GM12891 (cell line): ENCODE measurements at regions not wholly inside any gene's neighbourhood (a gene's known extent, or its start where the extent isn't known, plus 50 kb on each side); places are given as distances from the start of the nearest gene placed in this dataset.

Source experiments
- DNase-seq: peaks from one replicate; pipeline ENCODE4 v3.0.0; 2011; ENCODE audit warnings: low spot score; ENCODE audit not compliant: insufficient read length
- FAIRE-seq: peaks from 2 replicates; lab custom pipeline; 2011; peaks lifted over from hg19 to GRCh38; lab: Jason Lieb, UNC
- PAX5 ChIP-seq: IDR thresholded peaks from 2 replicates; pipeline ENCODE4 v1.6.1; 2011; ENCODE audit warnings: low read length, moderate library complexity, mild to moderate bottlenecking; ENCODE audit not compliant: insufficient read depth, severe bottlenecking
- POLR2A ChIP-seq: IDR thresholded peaks from 2 replicates; pipeline ENCODE4 v1.6.1; 2011; ENCODE audit warnings: low read depth, low read length, control low read depth
- POLR2AphosphoS5 ChIP-seq: IDR thresholded peaks from 2 replicates; pipeline ENCODE4 v1.6.1; 2011; ENCODE audit warnings: low read depth, low read length, control low read depth
- POU2F2 ChIP-seq: IDR thresholded peaks from 2 replicates; pipeline ENCODE4 v1.6.1; 2011; ENCODE audit warnings: low read depth, mild to moderate bottlenecking, control low read depth, low read length, moderate library complexity
- SPI1 ChIP-seq: IDR thresholded peaks from 2 replicates; pipeline ENCODE4 v1.6.1; 2011; ENCODE audit warnings: low read depth, low read length, control low read depth
- TAF1 ChIP-seq: IDR thresholded peaks from 2 replicates; pipeline ENCODE4 v1.6.1; 2011; ENCODE audit warnings: low read depth, low read length, control low read depth

DNA sequence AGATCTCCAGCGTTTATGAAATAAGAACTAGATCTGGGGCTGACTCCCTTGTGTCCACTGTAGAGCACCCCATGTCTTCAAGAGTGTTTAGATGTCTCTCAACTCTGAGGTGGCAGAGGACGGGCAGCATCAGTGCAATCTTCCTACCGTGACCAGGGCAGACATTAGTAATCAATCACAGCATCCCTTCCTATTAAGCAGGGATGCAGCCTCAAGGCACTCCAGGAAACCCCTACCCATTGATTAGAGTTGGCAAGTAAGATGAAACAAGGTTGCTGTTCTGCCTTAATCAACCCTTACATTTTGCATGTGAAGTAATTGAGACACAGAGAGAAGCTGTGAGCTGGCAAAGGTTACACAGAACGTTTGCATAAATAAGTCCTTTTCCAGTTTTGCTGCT is 283.7 kb upstream of the ZMIZ1 start:
- TF ChIP-seq TAF1 (no peak), POLR2AphosphoS5 (no peak), SPI1 (no peak)
- no peak for FAIRE-seq
- DNase-seq, result no peak

DNA sequence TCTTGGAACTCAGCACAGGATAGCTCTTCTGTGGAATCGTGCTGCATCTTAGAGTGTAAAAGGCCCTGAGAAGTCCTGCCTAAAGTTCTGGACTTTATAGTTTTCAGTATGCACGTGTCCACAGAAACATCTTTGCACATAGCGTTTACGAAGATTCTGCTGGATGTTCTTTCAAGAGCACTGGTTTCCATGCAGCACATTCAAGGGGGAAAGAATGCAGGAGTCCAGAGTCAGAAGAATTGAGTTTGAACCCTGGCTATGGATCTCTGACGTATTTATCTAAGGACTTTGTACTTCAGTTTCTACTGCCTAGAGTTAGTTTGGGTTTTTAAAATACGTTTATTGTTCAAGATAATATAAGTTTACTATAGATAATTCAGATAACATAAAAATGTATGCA is 282.8 kb upstream of the ZMIZ1 start:
- TF ChIP-seq TAF1 (no peak), POLR2AphosphoS5 (no peak), SPI1 (no peak), POU2F2 (no peak), POLR2A (no peak), PAX5 (no peak)
- DNase-seq (no peak), FAIRE-seq (no peak)

DNA sequence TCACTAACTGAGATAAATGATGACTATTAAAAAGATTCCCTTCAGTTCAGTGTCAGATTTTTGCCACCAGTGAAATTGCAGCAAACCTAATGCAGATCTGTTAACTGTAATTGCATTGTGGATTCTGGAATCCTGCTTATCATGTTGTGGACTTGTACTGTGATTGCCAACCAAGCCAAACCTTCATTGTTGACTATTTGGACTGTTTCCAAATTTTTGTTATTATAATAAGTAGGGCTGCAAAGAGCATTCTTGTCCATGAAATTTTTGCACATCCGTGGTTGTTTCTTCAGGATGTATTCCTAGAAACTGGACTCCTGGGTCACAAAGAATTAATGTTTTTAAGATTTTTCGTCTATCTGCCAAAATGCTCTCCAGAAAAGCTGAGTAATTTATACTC is 281.6 kb upstream of the ZMIZ1 start:
- DNase-seq (no peak), FAIRE-seq (no peak)
- TF ChIP-seq POU2F2, result no peak
- TF ChIP-seq PAX5, result no peak
- TF ChIP-seq POLR2A, result no peak
- no peak for TF ChIP-seq SPI1
- no peak for TF ChIP-seq POLR2AphosphoS5
- TF ChIP-seq TAF1, result no peak

DNA sequence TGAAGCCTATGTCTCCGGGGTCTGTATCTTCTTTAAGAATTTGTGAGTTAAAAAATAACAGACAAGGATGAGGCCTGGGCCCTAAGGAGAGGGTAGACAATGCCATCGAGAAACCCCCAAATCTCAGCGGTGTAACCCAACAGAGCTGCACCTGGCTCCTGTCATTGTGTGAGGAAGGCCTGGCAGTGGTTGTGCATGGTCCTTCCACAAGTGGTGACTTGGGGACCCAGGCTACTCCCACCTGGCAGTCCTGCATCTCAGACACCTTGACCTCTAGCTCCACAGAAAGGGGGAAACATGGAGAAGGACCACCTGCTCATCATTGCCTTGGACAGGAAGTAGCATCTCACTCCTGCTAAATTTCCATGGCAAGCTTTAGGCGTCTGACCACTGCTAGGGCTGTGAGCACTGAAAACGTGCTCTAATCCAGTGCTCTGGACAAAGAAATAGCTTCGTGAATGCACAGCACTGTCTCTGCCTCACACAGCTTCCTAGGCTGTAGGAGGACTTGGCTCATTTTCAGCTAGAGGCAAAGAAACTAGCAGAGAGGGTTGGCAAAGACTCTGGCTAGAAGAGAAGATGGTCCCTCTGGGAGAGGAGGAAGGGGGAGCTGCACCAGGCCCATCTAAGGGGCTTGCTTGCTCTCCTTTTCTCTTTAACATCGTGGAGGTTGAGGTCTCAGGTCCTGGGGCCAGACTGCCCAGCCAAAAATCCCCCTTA is 273.9 kb upstream of the ZMIZ1 start:
- FAIRE-seq (no peak), DNase-seq (no peak)
- no peak for TF ChIP-seq PAX5
- TF ChIP-seq POLR2AphosphoS5, result no peak
- no peak for TF ChIP-seq POLR2A
- no peak for TF ChIP-seq POU2F2
- TF ChIP-seq TAF1, result no peak
- TF ChIP-seq SPI1, result no peak

DNA sequence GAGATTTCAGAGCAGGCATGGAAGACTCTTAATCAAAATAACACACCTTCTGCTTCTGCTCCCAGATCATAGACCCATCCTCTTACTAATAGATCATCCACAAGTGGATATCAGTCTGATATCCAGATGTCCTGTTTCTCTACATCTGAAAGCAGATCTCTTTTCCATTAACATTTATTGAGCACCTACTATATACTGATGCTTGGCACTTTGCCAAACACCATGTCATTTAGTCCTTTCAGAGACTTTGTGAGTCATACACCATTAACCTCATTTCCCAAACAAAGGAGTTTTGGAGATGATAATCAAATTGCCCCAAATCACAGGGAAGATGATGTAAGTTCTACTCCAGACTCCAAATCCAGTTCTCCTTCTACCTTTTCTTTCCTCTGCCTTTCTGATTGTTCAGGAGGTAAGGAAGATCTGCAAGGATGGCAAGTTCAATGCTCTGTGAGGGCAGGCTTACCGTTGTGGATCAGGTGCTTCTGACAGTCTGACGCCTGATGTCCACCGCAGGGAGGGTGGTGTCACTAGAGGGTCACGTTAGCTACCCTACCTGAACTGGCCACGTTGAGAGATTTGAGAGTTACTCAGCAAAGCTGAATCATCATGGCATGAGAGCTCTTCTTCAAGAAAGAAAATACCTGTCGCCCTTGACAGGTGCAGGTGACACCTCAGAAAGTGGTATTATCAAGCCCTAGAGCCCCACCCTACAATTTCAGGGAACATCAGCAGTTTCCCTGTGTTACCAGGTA is 269.6 kb upstream of the ZMIZ1 start:
- DNase-seq, result no peak
- no peak for FAIRE-seq
- TF ChIP-seq PAX5 (no peak), POLR2AphosphoS5 (no peak), SPI1 (no peak), POU2F2 (no peak), POLR2A (no peak), TAF1 (no peak)

DNA sequence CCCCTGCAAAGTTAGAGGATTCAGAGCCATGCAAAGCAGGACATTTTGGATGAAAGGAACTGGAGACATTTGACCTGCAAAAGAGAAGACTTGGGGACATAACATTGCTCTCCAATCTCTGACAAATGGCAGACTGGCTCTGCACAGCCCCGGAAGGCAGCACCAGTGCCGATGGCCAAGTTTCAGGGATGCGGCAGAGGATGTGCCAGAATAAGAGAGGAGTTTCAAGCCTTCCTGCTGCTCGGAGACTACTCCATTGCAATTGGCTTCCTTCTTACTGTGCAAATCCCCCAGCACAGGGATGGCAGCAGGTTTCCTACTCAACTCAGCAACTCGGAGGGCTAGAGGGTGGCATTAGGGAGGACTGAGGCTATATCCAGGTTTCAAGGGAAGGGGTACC is 268.8 kb upstream of the ZMIZ1 start:
- FAIRE-seq, result no peak
- DNase-seq, result no peak
- TF ChIP-seq SPI1 (no peak), POLR2AphosphoS5 (no peak)

DNA sequence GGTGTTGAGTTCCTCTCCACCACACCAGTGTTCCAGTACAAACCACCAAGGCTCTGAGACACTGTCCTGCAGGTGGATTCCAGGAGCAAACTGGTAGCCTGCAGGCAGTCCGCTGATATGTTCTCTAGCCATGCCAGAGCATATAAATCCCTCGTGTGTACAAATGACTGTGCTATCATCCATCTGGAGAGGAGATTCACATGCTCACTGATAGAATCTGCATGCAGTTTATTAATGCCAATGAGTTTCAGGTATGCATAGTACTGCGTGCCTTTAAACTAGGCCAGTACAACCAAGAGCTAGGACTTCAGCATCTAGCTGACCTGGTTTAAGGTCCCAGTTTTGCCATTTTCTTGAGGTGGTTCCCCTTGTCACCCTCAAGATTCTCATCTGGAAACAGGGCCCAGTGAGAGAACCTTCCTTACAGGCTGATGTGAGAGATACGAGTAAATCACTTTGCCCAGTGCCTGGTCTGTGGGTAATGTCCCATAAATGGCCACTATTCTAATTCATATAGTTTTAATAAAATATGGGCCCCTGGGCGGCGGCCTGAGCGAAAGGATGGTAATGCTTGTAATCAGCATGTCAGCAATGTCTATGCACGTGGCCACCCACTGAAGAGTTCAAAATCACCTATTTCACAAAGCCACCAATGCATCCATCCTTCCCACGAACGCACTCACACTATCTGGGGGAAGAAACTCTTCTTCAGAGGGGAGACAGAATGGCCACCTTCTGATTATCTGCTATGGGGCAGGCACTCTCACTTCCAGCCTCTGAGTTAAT is 268.0 kb upstream of the ZMIZ1 start:
- no peak for FAIRE-seq
- TF ChIP-seq SPI1 (no peak), PAX5 (no peak), TAF1 (no peak), POLR2A (no peak), POU2F2 (no peak), POLR2AphosphoS5 (no peak)
- DNase-seq, result no peak

DNA sequence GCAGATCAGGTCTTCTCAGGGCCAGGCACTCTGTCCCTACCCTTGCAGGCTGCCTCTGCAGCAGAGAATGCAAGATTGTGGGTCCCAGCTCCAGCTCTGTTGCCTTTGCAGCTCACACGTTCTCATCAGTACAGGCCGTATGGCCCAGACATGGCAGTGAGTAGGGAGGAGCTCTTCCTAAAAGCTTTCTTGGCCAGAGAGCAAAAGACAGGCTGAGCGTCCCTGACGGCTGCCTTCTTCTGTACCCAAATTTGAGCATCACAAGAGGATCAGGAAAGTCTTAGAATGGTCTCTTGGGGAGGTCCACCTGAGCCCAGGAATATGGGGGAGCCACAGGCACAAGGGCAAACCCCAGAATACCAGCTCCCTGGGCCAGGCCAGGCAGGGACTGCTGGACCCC is 266.3 kb upstream of the ZMIZ1 start:
- DNase-seq (no peak), FAIRE-seq (no peak)
- no peak for TF ChIP-seq TAF1
- no peak for TF ChIP-seq POLR2AphosphoS5
- TF ChIP-seq POU2F2, result no peak
- TF ChIP-seq SPI1, result no peak
- TF ChIP-seq PAX5, result no peak
- no peak for TF ChIP-seq POLR2A

DNA sequence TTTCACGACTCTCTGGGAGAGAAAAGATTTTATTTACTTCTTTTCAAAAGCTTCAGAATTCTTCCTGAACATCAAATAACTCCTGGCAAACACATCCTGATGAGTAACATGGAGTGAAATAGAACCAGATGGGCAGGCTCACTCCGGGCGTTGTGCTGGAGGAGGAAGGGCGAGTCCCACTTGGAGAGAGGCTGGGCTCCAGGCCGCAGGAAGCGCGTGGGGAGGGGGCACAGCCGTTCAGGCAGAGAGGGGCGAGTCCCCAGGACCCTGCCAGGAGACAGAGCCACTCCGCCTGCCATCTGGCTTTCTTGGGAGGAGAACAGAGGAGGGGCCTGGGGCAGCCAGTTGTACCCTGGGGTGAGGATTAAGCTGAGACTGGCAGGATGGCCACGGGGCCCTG is 265.9 kb upstream of the ZMIZ1 start:
- DNase-seq (no peak), FAIRE-seq (no peak)

DNA sequence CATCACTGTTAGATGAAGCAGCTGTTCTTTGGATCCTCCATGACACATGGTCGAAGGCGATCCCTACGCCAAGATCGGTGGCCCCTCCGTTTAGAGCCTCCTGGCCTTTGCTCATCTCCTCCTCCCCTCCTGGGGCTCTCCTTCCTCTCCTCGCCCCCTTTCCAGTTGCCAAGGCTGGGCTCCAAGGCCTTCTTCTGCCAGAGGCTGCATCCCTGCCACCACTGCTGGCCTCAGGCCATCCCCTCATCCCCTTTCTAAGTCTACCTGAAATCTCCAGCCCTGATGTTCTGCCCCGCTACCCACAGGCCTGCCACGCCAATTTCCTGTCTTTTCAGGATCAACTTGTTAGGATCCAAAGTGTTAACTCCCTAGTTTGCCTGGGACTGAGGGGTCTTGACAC is 265.1 kb upstream of the ZMIZ1 start:
- DNase-seq (no peak), FAIRE-seq (no peak)
- no peak for TF ChIP-seq PAX5
- no peak for TF ChIP-seq TAF1
- TF ChIP-seq POLR2AphosphoS5, result no peak
- TF ChIP-seq POU2F2, result no peak

More for the DNA sequence above, 265.9 kb upstream of the ZMIZ1 start:
- TF ChIP-seq POLR2A (no peak), POLR2AphosphoS5 (no peak), PAX5 (no peak), POU2F2 (no peak), TAF1 (no peak), SPI1 (no peak)
